ENCODE measurements at regions not wholly inside any gene's neighbourhood (a gene's known extent, or its start where the extent isn't known, plus 50 kb on each side); places are given as distances from the start of the nearest gene placed in this dataset.

- TF ChIP-seq CTCF (IDR thresholded peaks at IDR 0.05) (no peak), TAF1 (IDR thresholded peaks at IDR 0.05; ENCODE audit: borderline replicate concordance, low read depth, low read length) (no peak), GABPA (IDR thresholded peaks at IDR 0.05; ENCODE audit: low read depth) (no peak), RCOR1 (IDR thresholded peaks at IDR 0.05; ENCODE audit: low read length) (no peak), EP300 (IDR thresholded peaks at IDR 0.05; ENCODE audit: borderline replicate concordance in 1 of 2, low read depth in 1 of 2, low read length in 1 of 2) (no peak), EZH2phosphoT487 (IDR thresholded peaks at IDR 0.05; ENCODE audit: borderline replicate concordance, low read depth) (no peak), RXRA (IDR thresholded peaks at IDR 0.05; ENCODE audit: borderline replicate concordance, low read depth) (no peak), TCF12 (IDR thresholded peaks at IDR 0.05) (no peak), POLR2AphosphoS5 (IDR thresholded peaks at IDR 0.05; ENCODE audit: low read depth, low read length) (no peak), FOXM1 (IDR thresholded peaks at IDR 0.05; ENCODE audit: low read depth) (no peak), GATA2 (CRISPR knock-in tag; IDR thresholded peaks at IDR 0.05) (no peak)
These were observed 248.3 kb downstream of the GADD45G start for GRCh38 chr9:89853161-89853560.

All from SK-N-SH (cell line).